Fibroblast of pulmonary artery (primary cell): ENCODE measurements at regions not wholly inside any gene's neighbourhood (a gene's known extent, or its start where the extent isn't known, plus 50 kb on each side); places are given as distances from the start of the nearest gene placed in this dataset.

Source experiments
- DNase-seq: peaks from one replicate; pipeline ENCODE4 v3.0.0-alpha.2; 2010; ENCODE audit warnings: low read depth
- H3K4me3 ChIP-seq: replicated peaks from 2 replicates; pipeline ENCODE4 v1.5.1; 2011; ENCODE audit warnings: low read depth, mild to moderate bottlenecking, control low read depth, low read length, moderate library complexity
- CTCF ChIP-seq: IDR thresholded peaks from 2 replicates; pipeline ENCODE4 v1.5.1; 2011; ENCODE audit warnings: mild to moderate bottlenecking, control low read depth, low read length, inconsistent platforms; ENCODE audit errors: missing control alignments

- H3K4me3 ChIP-seq: no peak overlapping the region
- no peak for TF ChIP-seq CTCF
- peak; percentile 31 for DNase-seq
Observed at GRCh38 chrX:33307911-33308354, 96.6 kb upstream of the DMD start.

- TF ChIP-seq CTCF: no peak
- DNase-seq: no peak
- no peak overlapping the region for H3K4me3 ChIP-seq
Observed at GRCh38 chrX:33298622-33299021, 87.3 kb upstream of the DMD start.

GRCh38 chrX:33285550-33285949, 74.2 kb upstream of the DMD start:
- no peak for DNase-seq
- no peak overlapping the region for H3K4me3 ChIP-seq
- no peak for TF ChIP-seq CTCF

- H3K4me3 ChIP-seq: no peak overlapping the region
- TF ChIP-seq CTCF: no peak
- no peak for DNase-seq
Observed at GRCh38 chrX:33277046-33277445, 65.7 kb upstream of the DMD start.

- DNase-seq: no peak
- no peak for TF ChIP-seq CTCF
- no peak overlapping the region for H3K4me3 ChIP-seq
Observed at GRCh38 chrX:33273535-33273934, 62.2 kb upstream of the DMD start.

- no peak for DNase-seq
- TF ChIP-seq CTCF: no peak
- H3K4me3 ChIP-seq: no peak overlapping the region
Observed at GRCh38 chrX:33272986-33273385, 61.6 kb upstream of the DMD start.
